GM10266 (cell line): ENCODE measurements at regions not wholly inside any gene's neighbourhood (a gene's known extent, or its start where the extent isn't known, plus 50 kb on each side); places are given as distances from the start of the nearest gene placed in this dataset.

Experiments used
- DNase-seq: peaks from one replicate; pipeline ENCODE4 v3.0.0; 2012; ENCODE audit errors: extremely low spot score
- TF ChIP-seq, protein P1 (sequence below): IDR thresholded peaks from 2 replicates; pipeline ENCODE4 v1.5.1; 2012; ENCODE audit warnings: mild to moderate bottlenecking, low read depth; ENCODE audit not compliant: control insufficient read depth, insufficient read depth; ENCODE audit errors: missing control alignments

DNA sequence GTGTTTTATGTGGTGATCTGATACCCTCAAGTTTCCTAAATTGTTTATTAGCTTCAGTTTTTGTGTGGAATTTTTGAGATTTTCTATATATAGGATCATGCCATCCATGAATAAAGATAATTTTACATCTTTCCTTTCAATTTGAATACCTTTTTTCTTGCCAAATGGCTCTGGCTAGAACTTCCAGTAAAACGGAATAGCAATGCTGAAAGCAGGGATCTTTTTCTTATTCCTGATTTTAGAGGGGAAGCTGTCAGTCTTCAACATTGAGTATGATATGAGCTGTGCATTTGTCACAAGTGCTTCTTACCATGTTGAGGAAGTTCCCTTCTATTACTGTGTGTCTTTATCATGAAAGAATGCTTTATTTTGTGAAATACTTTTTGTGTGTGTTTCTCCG is 618.8 kb downstream of the FGF9 start:
- TF ChIP-seq, protein P1, sequence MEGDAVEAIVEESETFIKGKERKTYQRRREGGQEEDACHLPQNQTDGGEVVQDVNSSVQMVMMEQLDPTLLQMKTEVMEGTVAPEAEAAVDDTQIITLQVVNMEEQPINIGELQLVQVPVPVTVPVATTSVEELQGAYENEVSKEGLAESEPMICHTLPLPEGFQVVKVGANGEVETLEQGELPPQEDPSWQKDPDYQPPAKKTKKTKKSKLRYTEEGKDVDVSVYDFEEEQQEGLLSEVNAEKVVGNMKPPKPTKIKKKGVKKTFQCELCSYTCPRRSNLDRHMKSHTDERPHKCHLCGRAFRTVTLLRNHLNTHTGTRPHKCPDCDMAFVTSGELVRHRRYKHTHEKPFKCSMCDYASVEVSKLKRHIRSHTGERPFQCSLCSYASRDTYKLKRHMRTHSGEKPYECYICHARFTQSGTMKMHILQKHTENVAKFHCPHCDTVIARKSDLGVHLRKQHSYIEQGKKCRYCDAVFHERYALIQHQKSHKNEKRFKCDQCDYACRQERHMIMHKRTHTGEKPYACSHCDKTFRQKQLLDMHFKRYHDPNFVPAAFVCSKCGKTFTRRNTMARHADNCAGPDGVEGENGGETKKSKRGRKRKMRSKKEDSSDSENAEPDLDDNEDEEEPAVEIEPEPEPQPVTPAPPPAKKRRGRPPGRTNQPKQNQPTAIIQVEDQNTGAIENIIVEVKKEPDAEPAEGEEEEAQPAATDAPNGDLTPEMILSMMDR = no peak
- DNase-seq = no peak

DNA sequence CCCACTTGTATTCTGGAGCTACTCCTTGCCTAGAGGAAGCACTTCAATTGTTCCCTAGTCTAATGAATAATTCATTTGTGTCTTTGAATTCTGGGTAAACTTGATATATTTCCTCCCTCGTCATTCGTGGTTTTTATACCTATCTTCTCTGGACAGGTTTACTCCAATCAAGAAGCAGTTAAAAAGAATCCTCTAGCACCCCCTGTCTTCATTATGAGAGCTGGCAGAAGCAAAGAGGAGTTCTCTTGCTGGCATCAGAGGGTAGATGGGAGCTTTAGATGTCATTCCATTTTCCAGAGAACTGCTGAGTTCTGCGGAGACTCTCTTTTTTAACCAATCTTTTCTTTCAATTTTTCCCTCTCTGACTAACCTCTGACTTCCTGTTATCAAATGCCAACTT is 627.7 kb downstream of the FGF9 start:
- TF ChIP-seq, protein P1 = no peak
- DNase-seq = no peak

DNA sequence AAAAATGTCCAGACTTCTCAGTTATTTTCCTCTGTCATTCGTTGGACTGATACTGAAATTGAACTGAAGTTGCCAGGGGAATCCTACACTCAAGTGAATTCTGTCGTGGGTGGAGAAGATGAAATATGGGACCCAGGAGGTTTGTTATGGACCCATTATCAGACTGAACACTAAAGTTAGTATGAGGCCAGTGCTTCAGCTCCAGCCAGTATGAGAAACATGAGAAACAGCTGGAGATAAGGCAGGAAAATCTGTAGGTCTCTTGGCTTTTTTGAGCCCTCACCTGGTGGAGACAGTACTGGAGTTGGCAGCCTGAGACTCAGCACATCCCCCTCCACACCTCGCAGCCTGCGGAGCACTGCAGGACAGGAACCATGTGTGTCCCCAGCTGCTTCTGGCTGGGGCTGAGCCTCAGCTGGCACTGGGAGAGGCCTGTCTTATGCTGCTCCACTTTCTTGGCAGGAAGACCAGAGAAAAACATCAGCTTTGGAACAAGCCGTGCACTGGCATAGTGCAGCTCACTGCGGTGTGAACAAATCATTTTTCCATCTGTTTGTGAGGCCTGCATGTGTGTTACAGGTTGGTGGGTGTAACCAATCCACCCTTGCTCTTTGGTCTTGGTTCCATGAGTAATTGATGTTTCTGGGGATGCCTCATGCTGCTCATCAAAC is 641.0 kb downstream of the FGF9 start:
- TF ChIP-seq, protein P1 = no peak
- DNase-seq = no peak

DNA sequence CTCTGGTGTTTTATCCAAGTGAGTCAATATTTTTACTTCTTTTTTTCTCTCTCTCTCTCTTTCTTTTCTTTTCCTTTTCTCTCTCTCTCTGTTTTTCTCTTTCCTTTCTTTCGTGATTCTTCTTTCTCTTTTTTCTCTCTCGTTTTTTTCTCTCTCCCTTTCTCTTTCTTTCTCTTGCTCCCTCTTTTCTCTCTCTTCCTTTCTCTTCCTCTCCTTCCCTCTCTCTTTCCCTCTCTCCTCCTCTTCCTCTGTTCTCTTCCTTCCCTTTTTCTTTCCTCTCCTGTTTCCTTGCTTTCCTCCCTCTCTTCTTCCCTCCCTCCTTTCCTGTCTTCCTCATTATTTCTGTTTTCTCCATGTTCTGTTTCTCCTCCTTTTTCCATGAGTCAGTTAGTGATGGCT is 641.5 kb downstream of the FGF9 start:
- TF ChIP-seq, protein P1 = no peak
- no peak for DNase-seq

DNA sequence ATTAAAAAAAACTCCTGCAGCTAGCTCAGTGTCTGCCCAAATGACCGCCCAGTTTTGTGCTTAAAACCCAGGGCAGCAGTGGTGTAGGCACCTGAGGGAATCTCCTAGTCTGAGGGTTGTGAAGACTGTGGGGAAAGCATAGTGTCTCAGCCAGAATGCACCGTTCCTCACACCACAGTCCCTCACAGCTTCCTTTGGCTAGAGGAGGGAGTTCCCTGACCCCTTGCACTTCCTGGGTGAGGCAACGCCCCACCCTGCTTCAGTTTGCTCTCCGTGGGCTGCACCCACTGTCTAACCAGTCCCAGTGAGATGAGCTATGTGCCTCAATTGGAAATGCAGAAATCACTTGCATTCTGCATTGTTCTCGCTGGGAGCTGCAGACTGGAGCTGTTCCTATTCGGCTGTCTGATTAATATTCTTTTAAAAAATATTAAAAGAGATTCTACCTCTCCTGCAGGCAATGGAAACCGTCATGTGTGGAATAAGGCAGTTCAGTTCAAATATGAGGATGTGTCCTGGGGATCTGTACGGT is 645.7 kb downstream of the FGF9 start:
- TF ChIP-seq, protein P1 = no peak
- no peak for DNase-seq

DNA sequence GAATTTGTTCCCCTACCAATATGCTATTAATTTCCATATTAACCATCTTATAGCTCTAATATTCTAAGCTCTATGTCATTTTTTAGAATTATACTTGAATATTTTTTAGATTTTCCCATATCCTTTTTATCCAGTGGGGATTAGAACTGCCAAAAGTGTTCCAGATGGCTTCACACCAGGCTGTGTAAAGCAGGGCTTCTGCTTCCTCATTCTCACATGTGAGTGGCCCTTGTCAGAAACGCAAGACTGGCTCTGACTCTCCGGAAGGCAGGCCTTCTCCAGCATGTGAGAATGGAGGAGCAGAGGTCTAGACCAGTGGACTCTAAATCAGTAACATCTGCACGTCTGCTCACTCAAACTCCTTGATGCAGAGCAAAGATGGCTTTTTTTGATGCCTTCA is 650.1 kb downstream of the FGF9 start:
- TF ChIP-seq, protein P1 = no peak
- DNase-seq = no peak

DNA sequence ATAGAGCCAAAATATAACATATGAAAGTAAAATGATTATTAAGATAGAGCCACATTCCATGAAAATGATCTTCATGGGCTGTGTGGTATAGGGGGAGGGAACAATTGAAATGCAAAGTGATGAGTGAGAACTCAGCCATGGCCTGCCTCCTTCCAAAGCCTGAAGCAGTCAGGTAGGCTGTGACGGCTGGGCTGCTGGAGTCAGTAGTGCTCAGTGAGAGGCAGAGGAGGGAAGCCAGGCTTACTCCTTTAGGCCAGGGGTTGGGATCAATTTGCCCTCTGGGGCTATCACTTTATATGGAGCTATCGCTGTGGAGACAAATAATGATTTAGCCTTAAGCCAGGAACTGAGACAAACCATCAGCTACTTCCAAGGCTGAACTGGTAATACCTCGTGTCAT is 654.9 kb downstream of the FGF9 start:
- DNase-seq = no peak
- TF ChIP-seq, protein P1 = no peak
